Fibroblast of skin of back (primary cell): ENCODE measurements at regions not wholly inside any gene's neighbourhood (a gene's known extent, or its start where the extent isn't known, plus 50 kb on each side); places are given as distances from the start of the nearest gene placed in this dataset.

Source experiments
- DNase-seq: peaks from one replicate; pipeline ENCODE4 v3.0.0-alpha.2; 2013

DNA sequence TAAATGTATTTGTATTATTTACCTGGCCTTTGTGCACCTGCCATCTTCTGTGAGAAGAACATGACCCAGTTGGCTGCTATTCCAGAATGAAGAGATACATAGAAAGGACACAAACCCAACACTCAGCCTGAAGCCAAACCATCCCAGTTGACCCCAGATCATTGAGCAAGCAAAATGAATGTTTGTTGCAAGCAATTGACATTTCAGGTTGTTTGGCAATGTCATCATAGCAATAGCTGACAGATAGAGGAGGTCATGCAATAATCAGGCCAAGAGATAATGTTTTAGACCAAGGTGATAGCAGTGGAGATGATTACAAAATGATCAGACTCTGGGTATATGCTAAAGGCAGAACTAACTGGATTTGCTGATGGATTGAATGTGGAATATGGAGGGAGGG is 71.2 kb upstream of the TMEM164 start:
- DNase-seq, result no peak

DNA sequence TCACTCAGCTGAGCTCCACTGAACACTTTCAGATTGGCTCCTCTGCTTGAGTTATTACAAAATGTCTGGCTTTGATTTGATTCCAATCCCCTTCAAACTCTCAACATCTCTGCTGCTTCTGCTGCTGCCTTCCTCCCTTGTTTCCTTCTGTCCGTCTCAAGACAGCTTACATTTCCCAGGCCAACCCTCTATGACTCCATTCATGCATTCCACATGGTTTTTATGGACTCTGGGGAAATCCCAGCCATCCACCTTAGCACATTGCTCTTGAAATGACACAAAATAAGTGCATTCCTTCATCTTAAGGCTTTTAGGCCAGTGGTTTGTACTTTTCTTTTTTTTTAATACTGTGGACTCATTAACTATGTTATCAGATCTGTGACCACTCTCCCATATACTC is 68.5 kb upstream of the TMEM164 start:
- DNase-seq, result peak; percentile 15

DNA sequence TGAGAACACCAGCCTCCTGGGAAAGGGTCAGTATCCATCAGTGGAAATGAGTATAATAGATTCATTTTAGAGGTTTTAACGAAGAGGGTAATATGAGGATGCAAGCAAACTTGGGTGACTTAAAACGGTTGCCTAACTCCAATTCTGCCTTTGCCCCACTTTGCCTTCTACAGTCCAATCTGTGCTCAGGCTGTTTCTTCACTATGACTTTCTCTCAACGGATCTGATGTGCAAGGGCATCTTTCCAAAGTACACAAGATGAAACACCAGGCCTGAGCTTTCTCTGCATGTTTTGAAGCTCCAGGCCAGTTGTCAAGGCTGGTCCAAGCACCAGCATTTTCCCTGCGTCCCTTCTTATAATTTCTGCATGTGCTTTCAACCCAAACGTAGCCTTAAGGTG is 68.0 kb upstream of the TMEM164 start:
- DNase-seq, result no peak

DNA sequence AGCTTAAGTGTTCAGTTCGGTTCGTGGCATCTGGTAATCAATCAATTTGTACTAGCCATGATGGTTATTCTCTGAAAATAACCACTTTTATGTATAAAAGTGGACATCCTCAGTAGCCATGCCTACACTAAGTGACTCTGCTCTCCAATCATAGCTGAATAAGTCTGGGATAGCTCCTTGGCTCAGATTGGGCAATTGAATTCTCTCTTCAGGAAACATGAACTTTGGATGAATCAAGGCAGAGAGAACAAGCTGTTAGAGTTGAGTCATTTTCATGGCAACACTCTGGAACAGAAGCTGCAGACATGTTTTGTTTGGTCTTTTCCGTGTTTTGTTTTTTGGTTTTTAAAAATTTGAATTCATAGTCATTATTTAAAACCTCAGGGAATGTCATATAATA is 66.8 kb upstream of the TMEM164 start:
- no peak for DNase-seq

DNA sequence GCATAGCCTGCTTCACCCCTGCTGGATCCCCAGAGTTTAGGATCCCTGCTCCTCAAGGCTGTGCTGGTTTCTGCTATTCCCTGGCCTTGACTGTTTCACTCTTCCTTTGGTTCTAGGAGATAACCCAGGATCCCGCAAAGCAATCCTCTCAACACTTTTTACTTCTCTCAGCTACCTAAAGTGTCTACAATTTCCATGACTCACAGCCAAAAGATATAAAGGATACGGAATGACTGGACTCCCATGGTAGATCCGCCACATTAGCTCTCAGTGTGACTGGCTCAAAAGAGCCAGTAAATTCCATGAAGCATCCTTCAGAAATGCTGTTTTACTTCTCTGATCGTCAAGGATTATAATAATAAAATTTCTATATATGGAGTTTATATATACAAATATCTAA is 66.3 kb upstream of the TMEM164 start:
- DNase-seq, result no peak

DNA sequence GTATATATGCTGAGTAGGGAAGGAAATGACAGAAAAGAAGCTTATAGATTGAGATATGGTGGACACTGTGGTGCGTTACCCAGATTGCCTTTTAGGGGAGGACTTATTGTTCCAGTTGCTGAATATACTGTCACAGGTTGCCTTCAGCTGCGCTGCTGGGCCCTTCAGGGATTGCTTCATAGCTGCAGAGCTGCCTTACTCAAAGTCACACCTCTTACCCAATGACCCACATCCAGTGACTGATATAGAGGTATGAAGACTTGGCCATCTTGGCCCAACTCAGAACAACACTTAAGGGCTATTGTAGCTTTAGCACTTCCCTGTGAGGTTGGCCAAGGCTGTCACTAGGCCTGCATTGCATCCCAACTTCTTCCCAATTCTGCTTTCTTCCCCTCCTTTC is 63.4 kb upstream of the TMEM164 start:
- DNase-seq, result no peak

DNA sequence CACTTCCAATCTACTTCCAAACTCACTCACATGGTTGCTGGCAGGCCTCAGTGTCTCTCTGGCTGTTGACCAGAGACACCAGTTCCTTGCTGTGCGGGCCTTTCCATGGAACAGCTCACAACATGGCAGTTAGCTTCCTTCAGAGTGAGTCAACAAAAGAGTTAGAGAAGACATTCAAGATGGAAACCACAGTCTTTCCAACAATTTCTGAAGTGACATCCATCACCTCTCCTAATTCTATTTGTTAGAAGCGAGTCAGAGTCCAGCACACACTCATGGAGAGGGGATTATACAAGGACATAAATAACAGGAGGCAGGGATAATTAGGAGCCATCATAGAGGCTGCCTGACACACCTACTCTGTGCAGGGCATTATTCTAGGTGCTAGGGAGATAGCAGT is 62.5 kb upstream of the TMEM164 start:
- DNase-seq, result no peak

DNA sequence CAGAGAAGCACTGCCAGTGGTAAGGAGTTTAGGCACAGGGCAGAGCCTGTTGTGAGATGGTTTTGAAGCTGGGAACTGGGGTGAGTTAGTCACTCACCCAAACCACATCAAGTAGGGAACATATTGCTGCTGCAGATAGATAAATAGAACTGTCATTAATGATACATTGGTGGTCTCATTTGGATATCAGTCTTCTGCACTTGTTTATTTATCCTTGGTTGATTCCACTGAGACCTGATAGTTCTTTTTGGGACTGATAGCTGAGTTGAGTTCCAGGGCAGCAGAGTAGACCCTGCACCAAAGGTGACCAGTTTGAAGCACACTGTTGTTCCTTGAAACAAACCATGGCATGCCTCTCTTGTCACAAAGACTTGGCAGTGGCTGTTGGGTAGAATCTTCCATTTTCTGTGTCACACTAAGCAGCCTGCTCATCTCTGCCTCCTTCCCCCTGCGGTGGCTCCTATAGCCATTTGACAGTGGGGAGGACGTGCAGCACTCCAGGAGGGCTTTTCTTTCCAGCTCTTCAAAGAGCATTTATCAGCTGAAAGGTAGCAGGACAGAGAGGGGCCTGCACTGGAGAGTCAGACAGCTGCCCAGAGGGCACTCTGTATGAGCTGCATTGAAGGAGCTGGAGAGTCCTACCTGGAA is 59.7 kb upstream of the TMEM164 start:
- DNase-seq, result no peak

DNA sequence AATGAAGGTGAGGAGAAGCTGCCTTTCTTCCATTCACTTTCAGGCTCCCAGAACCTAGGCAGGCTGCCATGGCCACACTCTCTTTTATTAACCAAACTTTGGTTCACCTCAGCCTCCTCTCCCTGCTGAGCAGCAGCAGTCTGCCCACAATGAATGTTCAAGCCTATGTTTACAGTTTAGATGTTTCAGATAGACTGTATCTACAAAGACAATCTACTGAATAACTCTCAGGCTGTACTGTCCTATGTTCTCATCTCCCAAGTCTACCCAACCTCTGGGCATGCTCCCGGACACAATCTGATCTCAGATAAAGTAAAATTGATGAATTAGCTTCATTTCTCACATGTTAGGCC is 59.2 kb upstream of the TMEM164 start:
- DNase-seq, result no peak

DNA sequence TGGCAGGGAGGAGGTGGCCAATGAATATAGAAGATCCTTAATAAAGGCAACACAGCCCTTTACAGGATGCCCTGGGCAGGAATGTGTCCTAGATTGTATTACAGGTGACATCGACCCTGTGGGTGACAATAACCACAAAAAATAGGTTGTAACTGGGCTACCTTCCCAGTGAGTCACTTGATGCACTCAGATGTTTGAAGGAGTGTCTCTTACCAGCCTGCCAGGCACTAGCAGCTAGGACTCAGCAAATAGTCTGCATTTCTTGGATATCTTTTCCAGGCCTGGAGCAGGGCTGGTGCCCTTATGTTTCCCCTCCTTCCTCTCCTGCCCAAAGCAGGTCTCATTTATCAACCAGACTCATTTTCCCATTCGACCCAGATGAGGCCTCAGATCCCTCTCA is 50.9 kb upstream of the TMEM164 start:
- DNase-seq, result no peak

DNA sequence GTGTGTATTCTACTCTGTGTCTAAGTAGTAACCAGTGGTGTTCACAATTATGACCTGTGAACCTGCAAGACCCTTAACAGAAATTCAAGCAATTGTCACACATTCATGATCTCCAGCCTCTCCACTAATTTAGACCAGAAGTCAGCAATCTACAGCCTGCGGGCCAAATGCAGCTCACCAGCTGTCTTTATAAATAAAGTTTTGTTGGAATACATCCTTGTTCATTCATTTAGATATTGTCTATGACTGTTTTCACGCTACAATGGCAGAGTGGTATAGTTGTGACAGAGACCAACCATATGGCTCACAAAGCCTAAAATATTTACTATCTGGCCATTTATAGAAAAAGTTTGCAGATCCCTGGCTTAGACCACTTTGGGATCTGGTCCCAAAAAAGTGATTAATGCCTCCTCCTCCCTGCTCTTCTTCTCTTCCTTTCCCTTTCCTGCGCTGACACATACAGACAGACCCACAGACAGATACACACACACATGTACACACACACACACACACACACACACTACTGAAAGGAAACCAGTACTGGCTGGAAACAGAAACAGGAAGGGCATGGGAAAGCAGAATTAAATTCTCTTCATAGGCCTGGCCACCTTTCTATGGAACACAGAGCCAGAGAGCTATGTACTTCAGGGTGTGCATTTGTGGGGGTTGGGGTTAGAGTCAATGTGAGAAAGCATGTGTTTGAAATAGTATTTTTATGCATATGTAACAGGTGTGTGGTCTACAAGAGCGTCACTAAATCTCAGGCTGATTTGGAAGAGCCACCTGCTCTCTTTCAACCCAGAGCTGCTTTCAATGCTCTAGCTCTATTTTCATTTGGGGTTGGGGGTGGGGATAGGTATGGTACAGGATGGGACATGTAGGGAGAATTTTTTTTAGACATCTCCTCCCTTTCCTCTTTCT is 49.7 kb upstream of the TMEM164 start:
- DNase-seq, result no peak
